ENCODE measurements at regions not wholly inside any gene's neighbourhood (a gene's known extent, or its start where the extent isn't known, plus 50 kb on each side); places are given as distances from the start of the nearest gene placed in this dataset.

DNA sequence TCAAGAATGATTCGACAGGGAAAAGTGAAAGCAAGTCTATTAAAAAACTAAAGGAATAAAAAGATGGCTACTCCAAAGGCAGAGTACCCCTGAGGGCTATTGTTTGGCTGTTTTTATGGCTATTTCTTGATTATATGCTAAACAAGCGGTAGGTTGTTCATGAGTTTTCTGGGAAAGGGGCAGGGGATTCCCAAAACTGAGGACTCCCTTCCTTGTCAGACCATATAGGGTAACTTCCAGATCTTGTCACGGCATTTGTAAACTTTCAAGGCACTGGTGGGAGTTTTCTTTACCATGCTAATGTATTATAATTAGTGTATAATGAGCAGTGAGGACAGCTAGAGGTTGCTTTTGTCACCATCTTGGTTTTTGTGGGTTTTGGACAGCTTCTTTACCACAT lies 474.9 kb upstream of the MC4R start:
- TF ChIP-seq POLR2A (IDR thresholded peaks at IDR 0.05) (no peak), CTCF (IDR thresholded peaks at IDR 0.05) (no peak)

Data from Peyer's patch (tissue), 4 donors.